ENCODE measurements at regions not wholly inside any gene's neighbourhood (a gene's known extent, or its start where the extent isn't known, plus 50 kb on each side); places are given as distances from the start of the nearest gene placed in this dataset.

GRCh38 chr6:6847591-6847990 lies 259.1 kb downstream of the LY86 start:
- TF ChIP-seq POLR2A (IDR thresholded peaks at IDR 0.05; ENCODE audit: low read length), result no peak
- TF ChIP-seq GATA1 (IDR thresholded peaks at IDR 0.05; ENCODE audit: low read depth, low read length), result no peak
